ENCODE measurements at regions not wholly inside any gene's neighbourhood (a gene's known extent, or its start where the extent isn't known, plus 50 kb on each side); places are given as distances from the start of the nearest gene placed in this dataset.
A peak's percentile ranks its signal among the peaks of the same experiment; 100 is the strongest.

- no peaks in the 10 kb centered on the region for H3K36me3 ChIP-seq (replicated peaks)
- H3K4me3 ChIP-seq (ENCODE audit: low read depth, low read length) = no peak overlapping the region
- DNase-seq = no peak
- in situ Hi-C loops (cut with HindIII; ENCODE audit: low pct_ligation_motif_present, low sequenced_read_pairs) = no loop called here
- H3K27me3 ChIP-seq (replicated peaks) = no peaks in the 10 kb centered on the region
- no peak overlapping the region for H3K27ac ChIP-seq
- no peak for TF ChIP-seq CTCF (IDR thresholded peaks at IDR 0.05; ENCODE audit: low read depth, low read length, missing control alignments)
Observed at GRCh38 chr11:92882828-92883611, 86.4 kb upstream of the MTNR1B start.

- Histone ChIP-seq H3K36me3 (replicated peaks) (no peaks in the 10 kb centered on the region), H3K27me3 (replicated peaks) (no peaks in the 10 kb centered on the region), H3K27ac (no peak overlapping the region), H3K4me3 (ENCODE audit: low read depth, low read length) (no peak overlapping the region)
- no peak for DNase-seq
- no peak for TF ChIP-seq CTCF (IDR thresholded peaks at IDR 0.05; ENCODE audit: low read depth, low read length, missing control alignments)
- in situ Hi-C loops (cut with HindIII; ENCODE audit: low pct_ligation_motif_present, low sequenced_read_pairs) = no loop called here
Observed at GRCh38 chr11:92885600-92885999, 83.9 kb upstream of the MTNR1B start.

GRCh38 chr11:92886243-92886905 lies 83.1 kb upstream of the MTNR1B start:
- in situ Hi-C loops (cut with HindIII; ENCODE audit: low pct_ligation_motif_present, low sequenced_read_pairs) = no loop called here
- peak; percentile 61 for DNase-seq
- Histone ChIP-seq H3K36me3 (replicated peaks) (no peaks in the 10 kb centered on the region), H3K27me3 (replicated peaks) (no peaks in the 10 kb centered on the region), H3K27ac (no peak overlapping the region), H3K4me3 (ENCODE audit: low read depth, low read length) (no peak overlapping the region)
- TF ChIP-seq CTCF (IDR thresholded peaks at IDR 0.05; ENCODE audit: low read depth, low read length, missing control alignments) = peak; percentile 73

GRCh38 chr11:92888696-92889095 lies 80.8 kb upstream of the MTNR1B start:
- TF ChIP-seq CTCF (IDR thresholded peaks at IDR 0.05; ENCODE audit: low read depth, low read length, missing control alignments) = no peak
- no peak overlapping the region for H3K27ac ChIP-seq
- H3K36me3 ChIP-seq (replicated peaks) = no peaks in the 10 kb centered on the region
- H3K27me3 ChIP-seq (replicated peaks) = no peaks in the 10 kb centered on the region
- no peak for DNase-seq
- H3K4me3 ChIP-seq (ENCODE audit: low read depth, low read length) = no peak overlapping the region
- in situ Hi-C loops (cut with HindIII; ENCODE audit: low pct_ligation_motif_present, low sequenced_read_pairs) = no loop called here

- no peak overlapping the region for H3K4me3 ChIP-seq (ENCODE audit: low read depth, low read length)
- no peak for TF ChIP-seq CTCF (IDR thresholded peaks at IDR 0.05; ENCODE audit: low read depth, low read length, missing control alignments)
- in situ Hi-C loops (cut with HindIII; ENCODE audit: low pct_ligation_motif_present, low sequenced_read_pairs) = no loop called here
- no peaks in the 10 kb centered on the region for H3K27me3 ChIP-seq (replicated peaks)
- no peak overlapping the region for H3K27ac ChIP-seq
- no peak for DNase-seq
- H3K36me3 ChIP-seq (replicated peaks) = no peaks in the 10 kb centered on the region
Observed at GRCh38 chr11:92890846-92891245, 78.6 kb upstream of the MTNR1B start.

Data from brain microvascular endothelial cell (primary cell).